Left hindlimb (tissue), 1 donor: ENCODE measurements at regions not wholly inside any gene's neighbourhood (a gene's known extent, or its start where the extent isn't known, plus 50 kb on each side); places are given as distances from the start of the nearest gene placed in this dataset.

ENCODE experiments used
- DNase-seq: peaks from one replicate; pipeline ENCODE4 v3.0.0-alpha.2; 2018

GRCh38 chr17:79164913-79165695, 90.5 kb downstream of the ENGASE start:
- DNase-seq, result no peak

GRCh38 chr17:79164408-79164807, 89.8 kb downstream of the ENGASE start:
- no peak for DNase-seq

GRCh38 chr17:79163071-79163470, 88.4 kb downstream of the ENGASE start:
- no peak for DNase-seq

GRCh38 chr17:79162012-79162963, 87.7 kb downstream of the ENGASE start:
- DNase-seq, result no peak

- DNase-seq, result peak; percentile 44
Measured at GRCh38 chr17:79160980-79161636, 86.5 kb downstream of the ENGASE start.

- DNase-seq, result no peak
Measured at GRCh38 chr17:79159926-79160325, 85.3 kb downstream of the ENGASE start.

GRCh38 chr17:79159471-79159870, 84.8 kb downstream of the ENGASE start:
- no peak for DNase-seq

- DNase-seq, result no peak
Measured at GRCh38 chr17:79156463-79157095, 82.0 kb downstream of the ENGASE start.

GRCh38 chr17:79155701-79156100, 81.1 kb downstream of the ENGASE start:
- DNase-seq, result no peak

- no peak for DNase-seq
Measured at GRCh38 chr17:79154951-79155585, 80.4 kb downstream of the ENGASE start.

- DNase-seq, result no peak
Measured at GRCh38 chr17:79154446-79154845, 79.8 kb downstream of the ENGASE start.

GRCh38 chr17:79153367-79154130, 78.9 kb downstream of the ENGASE start:
- no peak for DNase-seq

GRCh38 chr17:79152636-79153035, 78.0 kb downstream of the ENGASE start:
- no peak for DNase-seq

- DNase-seq, result no peak
Measured at GRCh38 chr17:79152110-79152509, 77.5 kb downstream of the ENGASE start.

GRCh38 chr17:79150799-79151198, 76.2 kb downstream of the ENGASE start:
- no peak for DNase-seq

- DNase-seq, result no peak
Measured at GRCh38 chr17:79150035-79150733, 75.6 kb downstream of the ENGASE start.

- DNase-seq, result no peak
Measured at GRCh38 chr17:79148584-79148983, 74.0 kb downstream of the ENGASE start.

GRCh38 chr17:79147746-79148506, 73.3 kb downstream of the ENGASE start:
- DNase-seq, result no peak

GRCh38 chr17:79146562-79146961, 71.9 kb downstream of the ENGASE start:
- no peak for DNase-seq

GRCh38 chr17:79145548-79145947, 70.9 kb downstream of the ENGASE start:
- no peak for DNase-seq
